ENCODE measurements at regions not wholly inside any gene's neighbourhood (a gene's known extent, or its start where the extent isn't known, plus 50 kb on each side); places are given as distances from the start of the nearest gene placed in this dataset.

GRCh38 chr2:19711470-19712372 lies 190.1 kb downstream of the TTC32 start:
- peak in 2 of 3 experiments; percentile 54 to 88 for DNase-seq

GRCh38 chr2:19710230-19710629 lies 191.6 kb downstream of the TTC32 start:
- DNase-seq: no peak

DNA sequence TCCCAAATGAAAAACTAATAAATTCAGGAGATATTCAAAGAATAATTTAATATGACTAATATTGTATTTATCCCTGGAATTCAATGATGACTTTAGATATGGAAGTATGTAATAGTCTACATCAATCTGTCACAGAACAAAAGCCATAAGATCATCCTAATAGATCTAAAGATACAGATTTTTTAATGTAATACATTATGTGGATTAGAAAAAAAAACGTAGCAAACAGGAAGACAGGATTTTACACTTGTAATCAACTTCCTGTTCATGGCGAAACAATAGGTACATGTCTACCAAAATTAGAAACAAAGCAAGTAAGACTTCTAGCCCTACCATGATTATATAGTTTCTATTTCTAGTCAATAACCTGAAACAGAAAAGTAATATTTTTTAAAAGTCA lies 192.2 kb downstream of the TTC32 start:
- no peak for DNase-seq

- no peak for DNase-seq
These were observed 193.0 kb downstream of the TTC32 start for GRCh38 chr2:19708776-19709175.

- DNase-seq: no peak
These were observed 195.5 kb downstream of the TTC32 start for GRCh38 chr2:19706332-19706731.

- DNase-seq: no peak
These were observed 199.5 kb downstream of the TTC32 start for GRCh38 chr2:19702267-19702666.

DNA sequence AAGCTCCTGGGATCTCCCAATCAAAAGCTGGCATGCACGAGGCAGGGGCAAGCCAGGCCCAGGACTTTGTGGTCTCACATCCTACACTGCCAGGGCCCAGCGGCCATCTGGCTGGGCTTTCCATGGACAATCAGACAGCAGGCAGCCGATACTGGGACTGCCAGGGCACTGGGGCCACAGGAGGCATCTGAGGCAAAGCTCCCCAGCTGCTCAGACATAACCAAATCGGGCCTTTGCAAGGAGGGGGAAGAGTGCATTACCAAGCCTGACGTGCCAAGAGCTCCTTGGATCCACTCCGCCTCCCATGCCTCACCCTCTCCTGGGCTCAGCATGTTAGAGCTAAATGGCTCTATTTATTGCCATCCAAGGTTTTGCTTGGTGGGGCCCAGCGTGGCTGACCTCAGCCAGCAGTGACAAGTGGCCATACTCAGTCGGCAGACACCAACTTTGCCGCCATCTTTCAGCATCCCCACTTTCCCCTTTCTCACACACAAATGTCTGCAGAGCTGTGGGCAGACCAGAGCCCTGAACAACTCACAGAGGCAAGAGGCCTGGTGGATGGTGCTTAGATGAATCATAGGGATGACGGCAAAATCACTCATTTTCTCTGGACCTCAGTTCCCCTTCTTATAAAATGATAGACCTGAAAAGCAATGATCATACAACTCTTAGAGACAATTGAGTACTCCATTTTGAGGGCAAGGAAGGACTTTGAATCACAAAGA lies 200.8 kb downstream of the TTC32 start:
- no peak for DNase-seq

GRCh38 chr2:19697131-19697530 lies 204.7 kb downstream of the TTC32 start:
- DNase-seq: no peak

- DNase-seq: no peak
These were observed 206.1 kb downstream of the TTC32 start for GRCh38 chr2:19695706-19696105.

DNA sequence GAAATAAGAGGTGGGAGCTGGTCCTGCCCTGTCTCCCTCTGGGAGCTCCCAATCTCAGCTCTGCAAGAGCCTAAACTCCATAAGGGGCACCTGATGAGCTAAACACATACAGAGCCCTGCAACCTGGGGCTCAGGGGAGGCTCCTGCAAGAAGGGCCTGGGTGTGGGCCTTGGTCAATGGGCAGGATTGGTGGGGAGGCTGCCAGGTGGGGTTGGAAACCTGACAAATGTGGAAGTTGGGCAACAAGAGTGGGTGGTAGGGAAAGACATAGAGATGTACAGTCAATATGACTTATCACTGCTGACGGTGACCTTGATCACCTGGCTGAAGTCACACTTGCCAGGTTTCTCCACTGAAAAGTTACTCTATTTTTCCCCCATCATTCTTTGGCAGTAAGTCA lies 209.9 kb downstream of the TTC32 start:
- DNase-seq: no peak

DNA sequence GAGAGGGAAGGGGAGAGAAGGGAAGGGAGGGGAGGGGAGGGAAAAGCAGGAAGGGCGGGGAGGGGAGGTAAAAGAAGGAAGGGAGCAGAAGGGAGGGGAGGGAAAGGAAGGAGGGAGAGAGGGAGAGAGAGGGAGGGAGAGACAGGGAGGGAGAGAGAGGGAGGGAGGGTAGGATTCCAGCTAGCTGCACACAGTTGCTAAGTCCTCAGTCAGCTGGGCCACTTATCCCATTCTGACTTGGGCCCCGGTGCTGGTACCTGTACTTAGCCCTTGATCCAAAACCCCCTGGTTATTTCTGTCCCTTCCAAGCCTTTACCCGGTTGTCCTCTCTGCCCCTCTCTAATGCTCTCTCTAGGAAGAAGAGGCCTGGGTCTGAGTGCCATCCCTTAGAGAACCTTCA lies 211.4 kb downstream of the TTC32 start:
- DNase-seq: no peak

GRCh38 chr2:19689646-19690168 lies 212.1 kb downstream of the TTC32 start:
- DNase-seq: no peak

- DNase-seq: no peak
These were observed 213.7 kb downstream of the TTC32 start for GRCh38 chr2:19688059-19688458.

DNA sequence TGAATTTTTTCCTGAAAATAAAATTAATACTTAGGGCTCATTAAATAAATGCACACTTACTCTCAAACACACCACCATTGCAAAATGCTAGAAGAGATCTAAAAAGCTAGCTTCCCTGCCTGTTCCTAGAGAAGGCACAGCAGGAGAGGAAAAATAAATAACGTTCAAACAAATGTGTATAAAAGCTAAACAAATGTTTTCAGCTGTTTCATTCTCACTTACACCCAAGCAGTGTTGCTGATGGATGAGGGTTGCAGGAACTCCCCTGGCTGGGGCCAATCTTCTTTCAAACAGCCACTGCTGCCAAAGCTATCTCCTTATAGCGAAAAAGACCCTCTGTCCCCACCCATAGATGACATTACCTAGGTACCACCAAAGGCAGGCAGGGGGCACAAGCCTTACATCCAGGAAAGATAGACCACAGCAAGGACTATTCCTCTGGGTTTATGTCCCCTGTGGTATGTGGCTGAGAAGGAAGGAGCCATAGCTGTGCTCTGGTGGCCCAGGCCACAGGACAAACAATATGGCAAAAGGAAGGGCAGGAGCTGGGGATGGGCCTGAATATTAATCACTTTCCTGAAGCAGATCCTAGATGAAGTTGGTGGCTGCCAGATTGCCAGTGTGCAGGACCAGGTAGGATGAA lies 214.6 kb downstream of the TTC32 start:
- DNase-seq: no peak

DNA sequence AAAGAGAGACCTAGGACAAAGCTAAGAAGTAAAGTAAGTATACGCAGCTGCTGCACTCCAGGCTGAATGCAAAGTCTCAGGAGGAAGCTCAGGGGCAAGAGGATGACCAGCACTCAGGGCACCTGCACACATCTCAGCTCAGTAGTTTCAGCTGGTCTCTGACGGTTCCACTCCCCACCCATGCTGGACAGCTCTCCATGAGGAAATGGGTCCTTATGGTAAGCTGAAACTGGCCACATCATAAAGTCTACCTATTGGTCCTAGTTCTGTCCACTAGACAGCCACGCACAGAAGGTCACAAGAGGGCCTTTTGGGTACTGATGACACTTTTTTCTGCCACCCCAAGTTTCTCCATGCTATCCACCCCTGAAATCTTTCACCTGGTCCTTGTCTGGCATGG lies 215.3 kb downstream of the TTC32 start:
- DNase-seq: no peak

DNA sequence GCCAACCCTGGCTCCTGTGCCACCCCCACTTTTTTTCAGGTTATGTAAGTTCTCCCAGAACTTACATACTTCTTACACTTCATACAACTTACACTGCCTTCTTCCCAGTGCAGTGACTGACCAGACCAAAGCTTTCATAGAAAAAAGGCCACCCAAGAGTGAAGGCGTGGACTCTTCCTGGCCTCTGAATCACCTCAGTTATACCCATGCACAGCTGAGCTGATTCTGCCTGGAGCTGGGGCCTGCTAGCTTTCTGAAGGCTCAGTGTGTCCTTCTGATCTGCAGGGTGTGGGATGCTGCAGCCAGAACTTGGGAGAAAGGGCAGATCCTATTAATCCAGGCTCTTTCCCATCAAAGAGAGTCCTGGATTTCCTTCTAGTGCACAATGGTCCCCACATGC lies 216.1 kb downstream of the TTC32 start:
- DNase-seq: no peak

GRCh38 chr2:19684516-19684915 lies 217.3 kb downstream of the TTC32 start:
- DNase-seq: no peak

- no peak for DNase-seq
These were observed 218.2 kb downstream of the TTC32 start for GRCh38 chr2:19683556-19683955.

DNA sequence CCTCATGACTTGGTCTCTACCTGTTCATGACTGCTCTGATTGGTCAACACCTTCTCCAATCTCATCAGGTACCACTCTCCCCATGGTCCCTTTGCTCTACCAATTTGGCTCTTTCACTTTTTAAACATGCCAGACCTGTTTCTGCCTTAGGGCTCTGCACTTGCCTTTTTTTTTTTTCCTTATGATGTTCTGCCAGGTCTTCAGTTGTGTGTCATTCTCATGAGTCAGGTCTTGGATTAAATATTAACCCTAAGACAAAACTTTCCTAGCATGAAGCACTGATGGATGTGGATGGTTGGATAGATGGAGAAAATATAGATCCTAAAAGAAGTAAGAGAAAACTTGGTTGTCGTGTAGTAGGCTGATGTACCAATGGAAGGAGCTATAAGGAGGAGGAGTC lies 219.3 kb downstream of the TTC32 start:
- no peak for DNase-seq

GRCh38 chr2:19677825-19678518 lies 223.8 kb downstream of the TTC32 start:
- no peak for DNase-seq

GRCh38 chr2:19677215-19677777 lies 224.5 kb downstream of the TTC32 start:
- no peak for DNase-seq

GRCh38 chr2:19676770-19677169 lies 225.0 kb downstream of the TTC32 start:
- DNase-seq: no peak
